ENCODE measurements at regions not wholly inside any gene's neighbourhood (a gene's known extent, or its start where the extent isn't known, plus 50 kb on each side); places are given as distances from the start of the nearest gene placed in this dataset.

- no peak overlapping the region for H3K4me3 ChIP-seq (ENCODE audit: low read depth, low read length)
- H3K27me3 ChIP-seq (ENCODE audit: control insufficient read depth, insufficient read depth, low read length): no peaks in the 10 kb centered on the region; the same call in 1 of the 2 replicates
- H3K27ac ChIP-seq (ENCODE audit: low read depth, low read length): no peak overlapping the region
- peaks cover 10% of the 10 kb centered on the region for H3K9me3 ChIP-seq (ENCODE audit: control insufficient read depth, insufficient read depth, low read depth, low read length)
- H3K9ac ChIP-seq (ENCODE audit: low read length): no peak overlapping the region
- peaks cover under 1% of the 10 kb centered on the region; the same call in 1 of the 2 replicates for H3K4me1 ChIP-seq (ENCODE audit: control insufficient read depth, insufficient read depth, low read length)
- H3K36me3 ChIP-seq (ENCODE audit: control insufficient read depth, insufficient read depth, low read length): no peaks in the 10 kb centered on the region
Measured at GRCh38 chr4:3667258-3667657, 98.9 kb upstream of the ADRA2C start.

- Histone ChIP-seq H3K36me3 (ENCODE audit: control insufficient read depth, insufficient read depth, low read length) (no peaks in the 10 kb centered on the region), H3K27ac (ENCODE audit: low read depth, low read length) (no peak overlapping the region), H3K27me3 (ENCODE audit: control insufficient read depth, insufficient read depth, low read length) (peaks cover 1% of the 10 kb centered on the region; the same call in 1 of the 2 replicates), H3K4me1 (ENCODE audit: control insufficient read depth, insufficient read depth, low read length) (peaks cover 6% of the 10 kb centered on the region; the same call in 1 of the 2 replicates), H3K9me3 (ENCODE audit: control insufficient read depth, insufficient read depth, low read depth, low read length) (peaks cover 8% of the 10 kb centered on the region), H3K9ac (ENCODE audit: low read length) (no peak overlapping the region), H3K4me3 (ENCODE audit: low read depth, low read length) (no peak overlapping the region)
Measured at GRCh38 chr4:3666263-3666662, 99.9 kb upstream of the ADRA2C start.

DNA sequence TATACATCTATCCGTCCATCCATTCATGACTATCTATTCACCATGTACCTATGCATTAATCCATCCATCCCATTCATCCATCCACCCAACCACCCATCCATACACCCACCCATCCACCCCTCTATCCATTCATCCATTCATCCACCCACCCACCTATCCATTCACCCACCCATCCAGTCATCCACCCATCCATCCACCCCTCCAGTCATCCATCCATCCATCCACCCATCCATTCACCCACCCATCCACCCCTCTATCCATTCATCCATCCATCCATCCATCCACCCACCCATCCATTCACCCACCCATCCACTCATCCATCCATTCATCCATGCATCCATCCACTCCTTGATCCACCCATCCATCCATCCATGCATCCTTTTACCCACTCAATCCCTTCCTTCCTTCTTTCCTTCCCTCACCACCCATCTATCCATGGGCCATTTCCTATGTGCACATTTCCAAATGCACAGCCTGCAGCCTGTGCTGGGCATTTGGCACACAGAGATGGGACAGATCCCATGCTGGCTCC, 100.8 kb upstream of the ADRA2C start:
- H3K36me3 ChIP-seq (ENCODE audit: control insufficient read depth, insufficient read depth, low read length): no peaks in the 10 kb centered on the region
- H3K27ac ChIP-seq (ENCODE audit: low read depth, low read length): no peak overlapping the region
- H3K9ac ChIP-seq (ENCODE audit: low read length): no peak overlapping the region
- H3K27me3 ChIP-seq (ENCODE audit: control insufficient read depth, insufficient read depth, low read length): peaks cover 3% of the 10 kb centered on the region; the same call in 1 of the 2 replicates
- H3K9me3 ChIP-seq (ENCODE audit: control insufficient read depth, insufficient read depth, low read depth, low read length): peaks cover 8% of the 10 kb centered on the region
- H3K4me1 ChIP-seq (ENCODE audit: control insufficient read depth, insufficient read depth, low read length): peaks cover 6% of the 10 kb centered on the region; the same call in 1 of the 2 replicates
- no peak overlapping the region for H3K4me3 ChIP-seq (ENCODE audit: low read depth, low read length)

DNA sequence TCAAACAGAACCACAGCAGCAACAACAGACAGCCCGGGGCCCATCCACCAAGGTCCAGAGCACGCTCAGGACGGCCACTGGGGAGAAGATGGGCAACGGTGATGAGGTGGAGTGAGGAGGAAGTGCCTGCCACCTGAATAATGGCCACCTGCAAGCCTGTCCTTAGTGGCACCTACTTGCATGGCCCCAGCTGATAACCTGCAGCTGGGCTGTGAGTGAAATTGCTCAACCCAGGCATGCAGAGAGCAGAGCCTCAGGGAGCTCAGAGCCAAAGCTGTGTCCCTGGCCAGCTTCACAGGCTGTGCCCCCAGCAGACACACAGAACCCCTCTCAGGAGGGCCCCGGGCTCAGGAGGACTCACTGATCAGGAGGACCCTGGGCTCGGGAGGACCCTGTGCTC, 102.4 kb upstream of the ADRA2C start:
- peaks cover 6% of the 10 kb centered on the region; the same call in 1 of the 2 replicates for H3K4me1 ChIP-seq (ENCODE audit: control insufficient read depth, insufficient read depth, low read length)
- H3K36me3 ChIP-seq (ENCODE audit: control insufficient read depth, insufficient read depth, low read length): no peaks in the 10 kb centered on the region

GRCh38 chr4:3662516-3662915, 103.7 kb upstream of the ADRA2C start:
- Histone ChIP-seq H3K4me1 (ENCODE audit: control insufficient read depth, insufficient read depth, low read length) (peaks cover 6% of the 10 kb centered on the region; the same call in 1 of the 2 replicates), H3K4me3 (ENCODE audit: low read depth, low read length) (no peak overlapping the region), H3K9me3 (ENCODE audit: control insufficient read depth, insufficient read depth, low read depth, low read length) (peaks cover 7% of the 10 kb centered on the region), H3K27me3 (ENCODE audit: control insufficient read depth, insufficient read depth, low read length) (peaks cover 3% of the 10 kb centered on the region; the same call in 1 of the 2 replicates), H3K36me3 (ENCODE audit: control insufficient read depth, insufficient read depth, low read length) (no peaks in the 10 kb centered on the region), H3K9ac (ENCODE audit: low read length) (no peak overlapping the region), H3K27ac (ENCODE audit: low read depth, low read length) (no peak overlapping the region)

More for the DNA sequence above, 102.4 kb upstream of the ADRA2C start:
- peaks cover 8% of the 10 kb centered on the region for H3K9me3 ChIP-seq (ENCODE audit: control insufficient read depth, insufficient read depth, low read depth, low read length)
- no peak overlapping the region for H3K9ac ChIP-seq (ENCODE audit: low read length)
- H3K27me3 ChIP-seq (ENCODE audit: control insufficient read depth, insufficient read depth, low read length): peaks cover 3% of the 10 kb centered on the region; the same call in 1 of the 2 replicates
- no peak overlapping the region for H3K4me3 ChIP-seq (ENCODE audit: low read depth, low read length)
- H3K27ac ChIP-seq (ENCODE audit: low read depth, low read length): no peak overlapping the region

GRCh38 chr4:3661989-3662388, 104.2 kb upstream of the ADRA2C start:
- H3K9ac ChIP-seq (ENCODE audit: low read length): no peak overlapping the region
- peaks cover 6% of the 10 kb centered on the region; the same call in 1 of the 2 replicates for H3K4me1 ChIP-seq (ENCODE audit: control insufficient read depth, insufficient read depth, low read length)
- H3K27me3 ChIP-seq (ENCODE audit: control insufficient read depth, insufficient read depth, low read length): peaks cover 3% of the 10 kb centered on the region; the same call in 1 of the 2 replicates
- peaks cover 2% of the 10 kb centered on the region for H3K9me3 ChIP-seq (ENCODE audit: control insufficient read depth, insufficient read depth, low read depth, low read length)
- H3K27ac ChIP-seq (ENCODE audit: low read depth, low read length): no peak overlapping the region
- no peak overlapping the region for H3K4me3 ChIP-seq (ENCODE audit: low read depth, low read length)
- no peaks in the 10 kb centered on the region for H3K36me3 ChIP-seq (ENCODE audit: control insufficient read depth, insufficient read depth, low read length)

- peaks cover 6% of the 10 kb centered on the region; the same call in 1 of the 2 replicates for H3K4me1 ChIP-seq (ENCODE audit: control insufficient read depth, insufficient read depth, low read length)
- H3K4me3 ChIP-seq (ENCODE audit: low read depth, low read length): no peak overlapping the region
- H3K27ac ChIP-seq (ENCODE audit: low read depth, low read length): no peak overlapping the region
- no peak overlapping the region for H3K9ac ChIP-seq (ENCODE audit: low read length)
- H3K36me3 ChIP-seq (ENCODE audit: control insufficient read depth, insufficient read depth, low read length): no peaks in the 10 kb centered on the region
- no peaks in the 10 kb centered on the region for H3K9me3 ChIP-seq (ENCODE audit: control insufficient read depth, insufficient read depth, low read depth, low read length)
- peaks cover 3% of the 10 kb centered on the region; the same call in 1 of the 2 replicates for H3K27me3 ChIP-seq (ENCODE audit: control insufficient read depth, insufficient read depth, low read length)
Measured at GRCh38 chr4:3660928-3661515, 105.2 kb upstream of the ADRA2C start.

DNA sequence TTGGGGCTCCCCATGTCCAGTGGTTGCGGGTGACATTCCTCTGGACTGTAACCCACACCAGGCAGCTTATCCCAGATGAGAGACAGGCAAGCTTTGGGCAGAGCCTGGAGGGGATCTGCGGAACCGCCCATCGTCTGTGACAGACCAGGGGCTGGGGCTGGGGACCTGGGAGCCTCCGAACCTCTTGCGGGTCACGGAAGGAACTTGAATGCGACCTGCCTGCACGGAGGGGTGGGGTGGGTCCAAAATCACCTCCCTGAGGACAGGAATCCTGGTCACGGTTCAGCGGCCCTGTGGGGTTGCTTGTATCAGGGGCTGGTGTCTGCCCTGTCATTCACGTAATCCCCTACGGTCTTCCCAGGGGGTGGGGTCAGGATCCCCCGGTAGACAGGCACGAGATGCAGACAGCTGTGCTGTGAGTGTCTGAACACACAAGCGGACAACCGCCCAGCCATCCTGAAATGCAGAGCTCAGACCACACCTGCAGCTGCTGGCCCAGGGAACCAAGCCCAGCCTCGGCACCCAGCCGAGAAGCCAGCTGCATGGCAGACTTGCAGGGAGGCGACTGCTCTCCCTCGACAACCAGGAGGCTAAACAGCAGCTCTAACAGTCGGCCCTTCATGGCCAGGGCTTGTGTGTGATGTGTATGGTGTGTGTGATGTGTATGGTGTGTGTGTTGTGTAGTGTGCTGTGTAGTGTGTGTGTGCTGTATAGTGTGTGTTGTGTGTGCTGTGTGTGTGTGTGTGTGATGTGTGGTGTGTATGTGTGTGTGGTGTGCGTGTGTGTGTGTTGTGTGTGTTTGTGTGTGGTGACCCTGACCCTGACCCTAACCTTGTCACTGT, 105.9 kb upstream of the ADRA2C start:
- peaks cover 10% of the 10 kb centered on the region; the same call in 1 of the 2 replicates for H3K4me1 ChIP-seq (ENCODE audit: control insufficient read depth, insufficient read depth, low read length)
- no peak overlapping the region for H3K4me3 ChIP-seq (ENCODE audit: low read depth, low read length)
- H3K27ac ChIP-seq (ENCODE audit: low read depth, low read length): no peak overlapping the region
- no peaks in the 10 kb centered on the region for H3K9me3 ChIP-seq (ENCODE audit: control insufficient read depth, insufficient read depth, low read depth, low read length)
- no peak overlapping the region for H3K9ac ChIP-seq (ENCODE audit: low read length)
- H3K36me3 ChIP-seq (ENCODE audit: control insufficient read depth, insufficient read depth, low read length): no peaks in the 10 kb centered on the region
- peaks cover 3% of the 10 kb centered on the region; the same call in 1 of the 2 replicates for H3K27me3 ChIP-seq (ENCODE audit: control insufficient read depth, insufficient read depth, low read length)

- Histone ChIP-seq H3K9me3 (ENCODE audit: control insufficient read depth, insufficient read depth, low read depth, low read length) (no peaks in the 10 kb centered on the region), H3K36me3 (ENCODE audit: control insufficient read depth, insufficient read depth, low read length) (no peaks in the 10 kb centered on the region), H3K4me3 (ENCODE audit: low read depth, low read length) (no peak overlapping the region), H3K27ac (ENCODE audit: low read depth, low read length) (no peak overlapping the region), H3K9ac (ENCODE audit: low read length) (no peak overlapping the region), H3K27me3 (ENCODE audit: control insufficient read depth, insufficient read depth, low read length) (peaks cover 3% of the 10 kb centered on the region; the same call in 1 of the 2 replicates), H3K4me1 (ENCODE audit: control insufficient read depth, insufficient read depth, low read length) (peaks cover 10% of the 10 kb centered on the region; the same call in 1 of the 2 replicates)
Measured at GRCh38 chr4:3659131-3659530, 107.1 kb upstream of the ADRA2C start.

DNA sequence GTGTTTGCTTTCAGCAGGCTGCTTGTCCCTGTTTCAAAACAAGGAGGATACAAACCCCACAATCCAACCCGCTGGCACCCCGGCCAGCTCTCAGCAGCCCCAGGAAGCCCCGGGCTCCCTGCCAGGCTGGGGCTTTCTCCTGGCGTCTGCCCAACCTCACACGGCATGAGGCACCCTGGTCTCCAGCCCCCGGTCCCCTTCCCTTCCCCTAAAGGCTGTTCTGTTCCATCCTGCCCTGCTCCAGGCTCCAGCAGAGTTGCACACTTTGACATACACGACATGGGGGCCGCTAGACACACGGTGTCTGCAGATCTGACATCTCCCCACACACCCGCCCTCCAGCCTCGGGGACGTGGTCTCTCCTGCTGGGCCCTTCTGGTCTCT, 107.7 kb upstream of the ADRA2C start:
- Histone ChIP-seq H3K4me1 (ENCODE audit: control insufficient read depth, insufficient read depth, low read length) (peaks cover 10% of the 10 kb centered on the region; the same call in 1 of the 2 replicates), H3K27ac (ENCODE audit: low read depth, low read length) (no peak overlapping the region), H3K27me3 (ENCODE audit: control insufficient read depth, insufficient read depth, low read length) (peaks cover 3% of the 10 kb centered on the region; the same call in 1 of the 2 replicates), H3K36me3 (ENCODE audit: control insufficient read depth, insufficient read depth, low read length) (no peaks in the 10 kb centered on the region), H3K9me3 (ENCODE audit: control insufficient read depth, insufficient read depth, low read depth, low read length) (no peaks in the 10 kb centered on the region), H3K4me3 (ENCODE audit: low read depth, low read length) (no peak overlapping the region), H3K9ac (ENCODE audit: low read length) (no peak overlapping the region)

Measured in HUES6 (cell line).